Prostate gland (tissue), 2 donors: ENCODE measurements at regions not wholly inside any gene's neighbourhood (a gene's known extent, or its start where the extent isn't known, plus 50 kb on each side); places are given as distances from the start of the nearest gene placed in this dataset.

Experiments used
- CTCF ChIP-seq, 4 experiments: fragments of 200-600 bp in 2 of 4; fragments of 450-650 bp in 2 of 4; sonication (generic) in 2 of 4; IDR thresholded peaks; 1 replicate in 3 of 4; 2 replicates in 1 of 4; pipeline ENCODE4 v1.5.1; 2016 to 2019; ENCODE audit warnings: antibody characterized with exemption in 4 of 4, mild to moderate bottlenecking in 2 of 4, moderate library complexity in 2 of 4
- POLR2A ChIP-seq: fragments of 450-650 bp; IDR thresholded peaks from one replicate; pipeline ENCODE4 v1.6.1; 2016; ENCODE audit warnings: antibody characterized with exemption, mild to moderate bottlenecking

- no peak for TF ChIP-seq POLR2A
- no peak for TF ChIP-seq CTCF (IDR thresholded peaks at IDR 0.05)
Measured at GRCh38 chr1:191160837-191161236, 683.2 kb upstream of the BRINP3 start.
